ENCODE measurements at regions not wholly inside any gene's neighbourhood (a gene's known extent, or its start where the extent isn't known, plus 50 kb on each side); places are given as distances from the start of the nearest gene placed in this dataset.

DNA sequence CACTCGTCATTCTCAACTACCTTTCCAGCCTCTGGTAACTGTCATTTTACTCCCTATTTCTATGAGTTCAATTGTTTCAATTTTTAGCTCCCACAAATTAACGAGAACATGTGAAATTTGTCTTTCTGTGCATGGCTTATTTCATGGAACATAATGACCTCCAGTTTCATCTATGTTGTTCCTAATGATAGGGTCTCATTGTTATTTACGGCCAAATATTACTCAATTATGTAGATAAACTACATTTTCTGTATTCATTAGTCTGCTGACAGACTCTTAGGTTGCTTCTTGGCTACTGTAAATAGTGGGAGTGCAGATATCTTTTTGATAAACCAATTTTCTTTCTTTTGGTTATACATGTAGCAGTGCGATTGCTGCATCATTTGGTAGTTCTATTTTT lies 374.9 kb upstream of the ROBO1 start:
- H3K4me3 ChIP-seq, result no peak overlapping the region
- H4K20me1 ChIP-seq, result no peaks in the 10 kb centered on the region
- no peaks in the 10 kb centered on the region; a peak in 1 of 22 replicates for H3K9me3 ChIP-seq (replicated peaks in 1 of 11)
- no peak overlapping the region for H3K4me2 ChIP-seq
- H3K4me1 ChIP-seq, result no peaks in the 10 kb centered on the region
- no peak overlapping the region for H3K27ac ChIP-seq
- no peaks in the 10 kb centered on the region for H3K27me3 ChIP-seq
- no peak for TF ChIP-seq Cebpa-rat (IDR thresholded peaks at IDR 0.05)
- H3K9ac ChIP-seq, result no peak overlapping the region
- no peaks in the 10 kb centered on the region for H3K36me3 ChIP-seq

DNA sequence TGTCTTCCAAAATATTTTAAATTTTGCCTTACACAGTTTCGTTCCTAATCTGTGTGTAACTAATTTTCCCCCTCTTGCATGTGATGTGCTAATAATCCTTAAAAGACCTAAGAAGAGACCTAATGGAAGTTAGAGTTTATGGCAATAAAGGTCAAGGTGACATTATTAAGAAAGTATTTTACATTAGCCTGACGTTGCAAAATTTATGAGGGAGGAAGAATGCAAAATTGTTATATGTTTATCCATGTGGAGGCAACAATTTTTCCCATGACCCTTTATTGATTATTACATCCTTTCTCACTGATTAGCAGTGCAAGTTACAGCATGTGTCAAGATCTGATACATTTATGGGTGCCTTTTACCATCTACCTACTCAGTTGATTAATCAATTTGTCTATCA lies 373.8 kb upstream of the ROBO1 start:
- no peaks in the 10 kb centered on the region for H3K9me3 ChIP-seq (replicated peaks in 1 of 11)

DNA sequence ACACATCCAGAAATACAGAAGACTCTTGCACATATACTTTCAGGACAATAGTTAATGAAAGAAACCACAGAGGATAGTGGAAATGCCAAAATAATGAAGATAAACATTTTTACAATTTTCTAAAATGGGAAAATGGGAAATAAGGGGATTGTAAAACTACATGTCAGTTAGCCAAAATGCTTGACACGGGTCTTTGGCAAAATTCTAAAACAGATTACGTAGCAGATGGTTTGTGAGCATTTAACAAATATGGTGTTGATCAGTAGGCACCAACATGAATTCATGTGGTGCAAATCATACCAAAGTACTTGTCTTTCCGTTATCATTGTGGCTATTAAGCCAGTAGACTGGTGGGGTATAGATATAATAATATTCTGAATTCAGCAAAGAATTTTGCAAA lies 348.5 kb upstream of the ROBO1 start:
- Histone ChIP-seq H3K4me2 (no peak overlapping the region), H3K27ac (no peak overlapping the region), H3K4me3 (no peak overlapping the region), H3K36me3 (no peaks in the 10 kb centered on the region), H3K27me3 (no peaks in the 10 kb centered on the region), H3K9me3 (replicated peaks in 1 of 11) (no peaks in the 10 kb centered on the region), H4K20me1 (no peaks in the 10 kb centered on the region), H3K4me1 (no peaks in the 10 kb centered on the region), H3K9ac (no peak overlapping the region)
- no peak for TF ChIP-seq Cebpa-rat (IDR thresholded peaks at IDR 0.05)

More for the DNA sequence above, 373.8 kb upstream of the ROBO1 start:
- no peaks in the 10 kb centered on the region for H3K36me3 ChIP-seq
- H3K9ac ChIP-seq, result no peak overlapping the region
- H3K4me3 ChIP-seq, result no peak overlapping the region
- H3K27me3 ChIP-seq, result no peaks in the 10 kb centered on the region
- TF ChIP-seq Cebpa-rat (IDR thresholded peaks at IDR 0.05), result no peak
- H3K27ac ChIP-seq, result no peak overlapping the region
- H4K20me1 ChIP-seq, result no peaks in the 10 kb centered on the region
- no peaks in the 10 kb centered on the region for H3K4me1 ChIP-seq
- H3K4me2 ChIP-seq, result no peak overlapping the region

DNA sequence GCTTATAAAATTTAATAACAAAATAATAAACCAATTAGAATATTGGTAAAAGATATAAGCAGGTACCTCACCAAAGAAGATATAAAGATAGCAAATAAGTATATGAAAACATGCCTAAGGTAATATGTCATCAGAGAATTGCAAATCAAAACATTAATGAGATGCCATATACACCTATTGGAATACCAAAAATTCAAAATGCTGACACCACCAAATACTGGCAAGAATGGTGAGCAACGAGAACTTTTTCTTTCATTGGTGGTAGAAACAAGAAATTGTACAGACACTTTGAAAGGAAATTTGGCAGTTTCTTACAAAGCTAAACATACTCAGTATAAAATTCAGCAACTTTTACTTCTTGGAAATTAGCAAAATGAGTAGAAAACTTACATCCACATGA lies 346.9 kb upstream of the ROBO1 start:
- H3K4me2 ChIP-seq, result no peak overlapping the region
- TF ChIP-seq Cebpa-rat (IDR thresholded peaks at IDR 0.05), result no peak
- no peak overlapping the region for H3K27ac ChIP-seq
- no peaks in the 10 kb centered on the region for H3K27me3 ChIP-seq
- H4K20me1 ChIP-seq, result no peaks in the 10 kb centered on the region
- H3K36me3 ChIP-seq, result no peaks in the 10 kb centered on the region
- H3K9ac ChIP-seq, result no peak overlapping the region
- no peaks in the 10 kb centered on the region for H3K4me1 ChIP-seq
- H3K9me3 ChIP-seq (replicated peaks in 1 of 11), result no peaks in the 10 kb centered on the region
- no peak overlapping the region for H3K4me3 ChIP-seq

GRCh38 chr3:80113331-80113730 lies 345.5 kb upstream of the ROBO1 start:
- Histone ChIP-seq H3K9ac (no peak overlapping the region), H3K27me3 (no peaks in the 10 kb centered on the region), H3K27ac (no peak overlapping the region), H3K4me1 (no peaks in the 10 kb centered on the region), H4K20me1 (no peaks in the 10 kb centered on the region), H3K4me3 (no peak overlapping the region), H3K36me3 (no peaks in the 10 kb centered on the region), H3K4me2 (no peak overlapping the region), H3K9me3 (replicated peaks in 1 of 11) (no peaks in the 10 kb centered on the region)
- no peak for TF ChIP-seq Cebpa-rat (IDR thresholded peaks at IDR 0.05)

- Histone ChIP-seq H3K9me3 (replicated peaks in 1 of 11) (peaks cover 0 to 1% (median under 1%) of the 10 kb centered on the region in 11 experiments; a peak in 8 of 22 replicates), H3K36me3 (no peaks in the 10 kb centered on the region), H3K4me2 (no peak overlapping the region), H3K27ac (no peak overlapping the region), H4K20me1 (no peaks in the 10 kb centered on the region), H3K4me3 (no peak overlapping the region), H3K4me1 (no peaks in the 10 kb centered on the region), H3K9ac (no peak overlapping the region), H3K27me3 (no peaks in the 10 kb centered on the region)
- no peak for TF ChIP-seq Cebpa-rat (IDR thresholded peaks at IDR 0.05)
These were observed 331.8 kb upstream of the ROBO1 start for GRCh38 chr3:80099559-80100066.

GRCh38 chr3:80097674-80098073 lies 329.9 kb upstream of the ROBO1 start:
- H3K9ac ChIP-seq, result no peak overlapping the region
- no peaks in the 10 kb centered on the region for H3K9me3 ChIP-seq (replicated peaks in 1 of 11)
- H4K20me1 ChIP-seq, result no peaks in the 10 kb centered on the region
- H3K27me3 ChIP-seq, result no peaks in the 10 kb centered on the region
- no peak overlapping the region for H3K27ac ChIP-seq
- no peak overlapping the region for H3K4me2 ChIP-seq
- H3K4me3 ChIP-seq, result no peak overlapping the region
- no peak for TF ChIP-seq Cebpa-rat (IDR thresholded peaks at IDR 0.05)
- H3K36me3 ChIP-seq, result no peaks in the 10 kb centered on the region
- no peaks in the 10 kb centered on the region for H3K4me1 ChIP-seq

GRCh38 chr3:80096909-80097308 lies 329.1 kb upstream of the ROBO1 start:
- Histone ChIP-seq H3K27me3 (no peaks in the 10 kb centered on the region), H4K20me1 (no peaks in the 10 kb centered on the region), H3K4me3 (no peak overlapping the region), H3K4me2 (no peak overlapping the region), H3K36me3 (no peaks in the 10 kb centered on the region), H3K4me1 (no peaks in the 10 kb centered on the region), H3K27ac (no peak overlapping the region), H3K9ac (no peak overlapping the region), H3K9me3 (replicated peaks in 1 of 11) (no peaks in the 10 kb centered on the region)
- TF ChIP-seq Cebpa-rat (IDR thresholded peaks at IDR 0.05), result no peak

- Histone ChIP-seq H3K4me1 (no peaks in the 10 kb centered on the region), H4K20me1 (no peaks in the 10 kb centered on the region), H3K4me2 (no peak overlapping the region), H3K9me3 (replicated peaks in 1 of 11) (no peaks in the 10 kb centered on the region), H3K4me3 (no peak overlapping the region), H3K27ac (no peak overlapping the region), H3K27me3 (no peaks in the 10 kb centered on the region), H3K36me3 (no peaks in the 10 kb centered on the region), H3K9ac (no peak overlapping the region)
- TF ChIP-seq Cebpa-rat (IDR thresholded peaks at IDR 0.05), result no peak
These were observed 326.8 kb upstream of the ROBO1 start for GRCh38 chr3:80094589-80094988.

DNA sequence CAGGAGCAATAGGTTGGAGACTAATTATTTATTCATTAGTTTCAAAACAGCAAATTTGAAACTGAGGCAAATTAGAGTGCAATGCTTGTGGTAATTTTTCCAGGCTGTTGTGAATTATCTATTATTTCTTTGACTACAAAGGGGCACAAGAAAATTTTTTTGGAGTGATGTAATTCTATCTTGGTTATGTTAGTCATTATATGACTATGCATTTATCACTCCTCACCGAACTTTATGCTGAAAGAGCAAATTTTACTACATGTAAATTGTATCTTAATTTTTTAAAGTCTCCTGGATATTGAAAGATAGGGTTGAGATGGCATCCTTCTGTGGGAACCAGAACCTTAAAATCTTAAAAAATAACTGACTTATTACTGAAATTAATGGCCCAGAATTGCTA lies 320.0 kb upstream of the ROBO1 start:
- Histone ChIP-seq H3K4me1 (no peaks in the 10 kb centered on the region), H3K36me3 (no peaks in the 10 kb centered on the region), H3K9ac (no peak overlapping the region), H3K9me3 (replicated peaks in 1 of 11) (no peaks in the 10 kb centered on the region), H3K4me3 (no peak overlapping the region), H4K20me1 (no peaks in the 10 kb centered on the region), H3K27ac (no peak overlapping the region), H3K27me3 (no peaks in the 10 kb centered on the region), H3K4me2 (no peak overlapping the region)
- TF ChIP-seq Cebpa-rat (IDR thresholded peaks at IDR 0.05), result no peak

GRCh38 chr3:80086426-80086825 lies 318.6 kb upstream of the ROBO1 start:
- Histone ChIP-seq H3K9ac (no peak overlapping the region), H3K4me3 (no peak overlapping the region), H3K27ac (no peak overlapping the region), H4K20me1 (no peaks in the 10 kb centered on the region), H3K4me1 (no peaks in the 10 kb centered on the region), H3K36me3 (no peaks in the 10 kb centered on the region), H3K9me3 (replicated peaks in 1 of 11) (no peaks in the 10 kb centered on the region), H3K4me2 (no peak overlapping the region), H3K27me3 (no peaks in the 10 kb centered on the region)
- TF ChIP-seq Cebpa-rat (IDR thresholded peaks at IDR 0.05), result no peak

All from BLaER1 treated with 17β-estradiol and CSF1 and Interleukin-3, amounts not matched to agents 10 nM and 100 nM (cell line).